ENCODE measurements at regions not wholly inside any gene's neighbourhood (a gene's known extent, or its start where the extent isn't known, plus 50 kb on each side); places are given as distances from the start of the nearest gene placed in this dataset.

GRCh38 chr4:71188951-71189350 lies 149.9 kb upstream of the SLC4A4 start:
- Histone ChIP-seq H2AFZ (no peak overlapping the region), H4K20me1 (ENCODE audit: insufficient read depth) (no peaks in the 10 kb centered on the region), H3K9me2 (ENCODE audit: insufficient read depth) (no peaks in the 10 kb centered on the region), H3K4me1 (replicated peaks; ENCODE audit: insufficient read depth) (no peaks in the 10 kb centered on the region), H3K36me3 (ENCODE audit: low read depth) (no peaks in the 10 kb centered on the region), H3K4me2 (no peak overlapping the region; the same call in 1 of the 2 replicates), H3K4me3 (no peak overlapping the region), H3K27ac (no peak overlapping the region), H3K79me2 (ENCODE audit: low read depth) (no peaks in the 10 kb centered on the region), H3K27me3 (ENCODE audit: insufficient read depth, low read depth) (peaks cover 16% of the 10 kb centered on the region; the same call in 1 of the 2 replicates), H3F3A (ENCODE audit: insufficient read depth, low read depth) (no peaks in the 10 kb centered on the region), H3K9me3 (ENCODE audit: insufficient read depth, low read depth) (no peaks in the 10 kb centered on the region)
- ChIA-PET POLR2A (ENCODE audit: unreplicated experiment) (interaction anchor here (0.7 kb wide), 1 partner anchor 338 kb away, joined by 5 read pairs; no protein-coding TSS in a partner anchor), CTCF (no interaction called here)
- intact Hi-C loops (cut with micrococcal nuclease; ENCODE audit: unreplicated experiment), result loop anchor here (10.0 kb wide), 1 partner anchor 584 kb away; no protein-coding TSS in a partner anchor
- no TSS peak for BruUV-seq (replicated peaks)
- TF ChIP-seq, protein P1, sequence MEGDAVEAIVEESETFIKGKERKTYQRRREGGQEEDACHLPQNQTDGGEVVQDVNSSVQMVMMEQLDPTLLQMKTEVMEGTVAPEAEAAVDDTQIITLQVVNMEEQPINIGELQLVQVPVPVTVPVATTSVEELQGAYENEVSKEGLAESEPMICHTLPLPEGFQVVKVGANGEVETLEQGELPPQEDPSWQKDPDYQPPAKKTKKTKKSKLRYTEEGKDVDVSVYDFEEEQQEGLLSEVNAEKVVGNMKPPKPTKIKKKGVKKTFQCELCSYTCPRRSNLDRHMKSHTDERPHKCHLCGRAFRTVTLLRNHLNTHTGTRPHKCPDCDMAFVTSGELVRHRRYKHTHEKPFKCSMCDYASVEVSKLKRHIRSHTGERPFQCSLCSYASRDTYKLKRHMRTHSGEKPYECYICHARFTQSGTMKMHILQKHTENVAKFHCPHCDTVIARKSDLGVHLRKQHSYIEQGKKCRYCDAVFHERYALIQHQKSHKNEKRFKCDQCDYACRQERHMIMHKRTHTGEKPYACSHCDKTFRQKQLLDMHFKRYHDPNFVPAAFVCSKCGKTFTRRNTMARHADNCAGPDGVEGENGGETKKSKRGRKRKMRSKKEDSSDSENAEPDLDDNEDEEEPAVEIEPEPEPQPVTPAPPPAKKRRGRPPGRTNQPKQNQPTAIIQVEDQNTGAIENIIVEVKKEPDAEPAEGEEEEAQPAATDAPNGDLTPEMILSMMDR (conservative IDR thresholded peaks at IDR 0.05), result no peak
- TF ChIP-seq EZH2 (IDR thresholded peaks at IDR 0.05; ENCODE audit: low read depth), result no peak
- DNase-seq, result no peak

- Histone ChIP-seq H3K4me2 (no peak overlapping the region), H2AFZ (no peak overlapping the region), H3K27me3 (ENCODE audit: insufficient read depth, low read depth) (peaks cover 16% of the 10 kb centered on the region; the same call in 1 of the 2 replicates), H3K9me3 (ENCODE audit: insufficient read depth, low read depth) (no peaks in the 10 kb centered on the region), H4K20me1 (ENCODE audit: insufficient read depth) (no peaks in the 10 kb centered on the region), H3K27ac (no peak overlapping the region), H3F3A (ENCODE audit: insufficient read depth, low read depth) (no peaks in the 10 kb centered on the region), H3K4me1 (replicated peaks; ENCODE audit: insufficient read depth) (no peaks in the 10 kb centered on the region), H3K36me3 (ENCODE audit: low read depth) (no peaks in the 10 kb centered on the region), H3K79me2 (ENCODE audit: low read depth) (no peaks in the 10 kb centered on the region), H3K4me3 (no peak overlapping the region), H3K9me2 (ENCODE audit: insufficient read depth) (no peaks in the 10 kb centered on the region)
- DNase-seq, result no peak
- CTCF ChIA-PET, result no interaction called here
- intact Hi-C loops (cut with micrococcal nuclease; ENCODE audit: unreplicated experiment), result loop anchor here (10.0 kb wide), 1 partner anchor 585 kb away; no protein-coding TSS in a partner anchor
- POLR2A ChIA-PET (ENCODE audit: unreplicated experiment), result no interaction called here
- no TSS peak for BruUV-seq (replicated peaks)
- TF ChIP-seq EZH2 (IDR thresholded peaks at IDR 0.05; ENCODE audit: low read depth), result no peak
- TF ChIP-seq, protein P1 (conservative IDR thresholded peaks at IDR 0.05), result no peak
These were observed 149.3 kb upstream of the SLC4A4 start for GRCh38 chr4:71189471-71189870.

GRCh38 chr4:71194454-71194853 lies 144.4 kb upstream of the SLC4A4 start:
- DNase-seq, result no peak
- Histone ChIP-seq H3K4me3 (no peak overlapping the region), H3K9me3 (ENCODE audit: insufficient read depth, low read depth) (no peaks in the 10 kb centered on the region), H3K27ac (no peak overlapping the region), H2AFZ (no peak overlapping the region), H3K4me1 (replicated peaks; ENCODE audit: insufficient read depth) (no peaks in the 10 kb centered on the region), H3K27me3 (ENCODE audit: insufficient read depth, low read depth) (no peaks in the 10 kb centered on the region), H3K9me2 (ENCODE audit: insufficient read depth) (no peaks in the 10 kb centered on the region), H3K36me3 (ENCODE audit: low read depth) (no peaks in the 10 kb centered on the region), H3K4me2 (no peak overlapping the region), H3F3A (ENCODE audit: insufficient read depth, low read depth) (no peaks in the 10 kb centered on the region), H4K20me1 (ENCODE audit: insufficient read depth) (no peaks in the 10 kb centered on the region), H3K79me2 (ENCODE audit: low read depth) (no peaks in the 10 kb centered on the region)
- POLR2A ChIA-PET (ENCODE audit: unreplicated experiment), result no interaction called here
- intact Hi-C loops (cut with micrococcal nuclease; ENCODE audit: unreplicated experiment), result no loop called here
- BruUV-seq (replicated peaks), result no TSS peak
- CTCF ChIA-PET, result no interaction called here
- TF ChIP-seq, protein P1 (conservative IDR thresholded peaks at IDR 0.05), result no peak
- no peak for TF ChIP-seq EZH2 (IDR thresholded peaks at IDR 0.05; ENCODE audit: low read depth)

Measured in PC-9 (cell line).